H9 (cell line): ENCODE measurements at regions not wholly inside any gene's neighbourhood (a gene's known extent, or its start where the extent isn't known, plus 50 kb on each side); places are given as distances from the start of the nearest gene placed in this dataset.
"Not testable (repeated sequence)": the region's sequence is repeated elsewhere in the genome, so short reads cannot be mapped to it uniquely, and the experiment has no call there.

ENCODE experiments used
- DNase-seq: peaks from one replicate; pipeline ENCODE4 v3.0.0-alpha.2; 2017
- H2AFZ ChIP-seq: one replicate; pipeline ENCODE4 v1.6.1; 2013; ENCODE audit warnings: mild to moderate bottlenecking, low read length, control low read depth, moderate library complexity
- H2AK5ac ChIP-seq: 2 replicates; pipeline ENCODE4 v1.6.1; 2013; ENCODE audit warnings: low read length, control low read depth, mixed read lengths; ENCODE audit not compliant: insufficient read length
- H2BK120ac ChIP-seq: one replicate; pipeline ENCODE4 v1.6.1; 2013; ENCODE audit warnings: low read depth, mild to moderate bottlenecking, low read length, control low read depth, inconsistent platforms; ENCODE audit not compliant: poor library complexity, severe bottlenecking
- H2BK12ac ChIP-seq: 2 replicates; pipeline ENCODE4 v1.6.1; 2013; ENCODE audit warnings: low read length, control low read depth, mixed read lengths, low read depth; ENCODE audit not compliant: insufficient read length
- H2BK15ac ChIP-seq: 2 replicates; pipeline ENCODE4 v1.6.1; 2013; ENCODE audit warnings: low read depth, low read length, control low read depth
- H2BK20ac ChIP-seq: one replicate; pipeline ENCODE4 v1.6.1; 2013; ENCODE audit warnings: low read depth, mild to moderate bottlenecking, low read length, control low read depth, inconsistent platforms; ENCODE audit not compliant: poor library complexity, severe bottlenecking
- H2BK5ac ChIP-seq: 2 replicates; pipeline ENCODE4 v1.6.1; 2013; ENCODE audit warnings: low read length, control low read depth, mixed read lengths; ENCODE audit not compliant: insufficient read length
- H3K14ac ChIP-seq: 2 replicates; pipeline ENCODE4 v1.6.1; 2013; ENCODE audit warnings: low read length, control low read depth; ENCODE audit not compliant: insufficient read depth
- H3K18ac ChIP-seq: 2 replicates; pipeline ENCODE4 v1.6.1; 2013; ENCODE audit warnings: low read depth, mild to moderate bottlenecking, mixed read lengths, low read length, control low read depth; ENCODE audit not compliant: insufficient read length
- H3K23ac ChIP-seq: 2 replicates; pipeline ENCODE4 v1.6.1; 2013; ENCODE audit warnings: low read length, control low read depth, mixed read lengths, low read depth; ENCODE audit not compliant: insufficient read length
- H3K23me2 ChIP-seq: 2 replicates; pipeline ENCODE4 v1.6.1; 2013; ENCODE audit warnings: low read depth, mild to moderate bottlenecking, mixed read lengths, low read length, control low read depth; ENCODE audit not compliant: insufficient read length, poor library complexity, severe bottlenecking
- H3K27ac ChIP-seq: 2 replicates; pipeline ENCODE4 v1.5.1; 2013; ENCODE audit warnings: low read length, control low read depth, mixed read lengths, low read depth; ENCODE audit not compliant: insufficient read length
- H3K27me3 ChIP-seq: 2 replicates; pipeline ENCODE4 v1.6.1; 2013; ENCODE audit warnings: low read length, control low read depth, inconsistent platforms; ENCODE audit not compliant: insufficient read depth
- H3K4ac ChIP-seq: 2 replicates; pipeline ENCODE4 v1.6.1; 2013; ENCODE audit warnings: low read depth, mild to moderate bottlenecking, control low read depth, inconsistent platforms, low read length, moderate library complexity
- H3K4me1 ChIP-seq: 2 replicates; pipeline ENCODE4 v1.6.1; 2013; ENCODE audit warnings: low read length, control low read depth, inconsistent platforms; ENCODE audit not compliant: insufficient read depth
- H3K4me2 ChIP-seq: 2 replicates; pipeline ENCODE4 v1.6.1; 2013; ENCODE audit warnings: low read length, control low read depth, mixed read lengths; ENCODE audit not compliant: insufficient read length, insufficient read depth
- H3K56ac ChIP-seq: 2 replicates; pipeline ENCODE4 v1.6.1; 2013; ENCODE audit warnings: low read depth, mild to moderate bottlenecking, mixed read lengths, low read length, control low read depth; ENCODE audit not compliant: insufficient read length
- H3K79me1 ChIP-seq: 2 replicates; pipeline ENCODE4 v1.6.1; 2013; ENCODE audit warnings: low read depth, mild to moderate bottlenecking, moderate library complexity, low read length, control low read depth, inconsistent platforms; ENCODE audit not compliant: insufficient read depth, poor library complexity, severe bottlenecking
- H3K79me2 ChIP-seq: 2 replicates; pipeline ENCODE4 v1.6.1; 2013; ENCODE audit warnings: low read length, control low read depth, inconsistent platforms; ENCODE audit not compliant: insufficient read depth
- H3K9ac ChIP-seq: 2 replicates; pipeline ENCODE4 v1.6.1; 2013; ENCODE audit warnings: low read length, control low read depth, mixed read lengths; ENCODE audit not compliant: insufficient read length; ENCODE audit errors: extremely low read depth
- H3K9me3 ChIP-seq: one replicate; pipeline ENCODE4 v1.6.1; 2013; ENCODE audit warnings: low read depth, low read length, inconsistent platforms; ENCODE audit not compliant: control insufficient read depth
- H3T11ph ChIP-seq: one replicate; pipeline ENCODE4 v1.6.1; 2013; ENCODE audit warnings: mild to moderate bottlenecking, low read length, control low read depth, inconsistent platforms
- H4K20me1 ChIP-seq: one replicate; pipeline ENCODE4 v1.6.1; 2013; ENCODE audit not compliant: control insufficient read depth, insufficient read length, insufficient read depth
- H4K5ac ChIP-seq: 2 replicates; pipeline ENCODE4 v1.6.1; 2013; ENCODE audit warnings: low read depth, mild to moderate bottlenecking, mixed read lengths, low read length, control low read depth; ENCODE audit not compliant: insufficient read length
- H4K8ac ChIP-seq: replicated peaks from 2 replicates; pipeline ENCODE4 v1.6.1; 2013; ENCODE audit warnings: low read length, control low read depth, mixed read lengths, low read depth; ENCODE audit not compliant: insufficient read length
- H4K91ac ChIP-seq: 2 replicates; pipeline ENCODE4 v1.6.1; 2013; ENCODE audit warnings: low read depth, mild to moderate bottlenecking, moderate library complexity, mixed read lengths, low read length, control low read depth; ENCODE audit not compliant: insufficient read length
- H3K27ac Mint-ChIP-seq, 3 experiments: 2 replicates in 2 of 3; 3 replicates in 1 of 3; pipeline ENCODE4 v1.8.0; 2020 to 2021; ENCODE audit warnings: mixed read lengths in 3 of 3, mild to moderate bottlenecking in 1 of 3, moderate library complexity in 1 of 3
- H3K27me3 Mint-ChIP-seq: 2 replicates; pipeline ENCODE4 v1.8.0; 2021; ENCODE audit warnings: low read depth, mild to moderate bottlenecking, moderate library complexity, mixed read lengths
- H3K36me3 Mint-ChIP-seq, 3 experiments: 2 replicates in 2 of 3; 3 replicates in 1 of 3; pipeline ENCODE4 v1.8.0; 2020 to 2021; ENCODE audit warnings: low read depth in 3 of 3, mixed read lengths in 3 of 3; ENCODE audit not compliant: insufficient read depth in 1 of 3
- H3K4me1 Mint-ChIP-seq, 2 experiments: 2 replicates each; pipeline ENCODE4 v1.8.0; 2020; ENCODE audit warnings: mixed read lengths in 2 of 2
- H3K4me3 Mint-ChIP-seq, 2 experiments: 2 replicates in 1 of 2; 3 replicates in 1 of 2; pipeline ENCODE4 v1.8.0; 2020 to 2021; ENCODE audit warnings: mild to moderate bottlenecking in 2 of 2, mixed read lengths in 2 of 2, moderate library complexity in 1 of 2
- H3K9me3 Mint-ChIP-seq, 2 experiments: 2 replicates in 1 of 2; 3 replicates in 1 of 2; pipeline ENCODE4 v1.8.0; 2020; ENCODE audit warnings: mild to moderate bottlenecking in 2 of 2, mixed read lengths in 2 of 2, moderate library complexity in 1 of 2
- WGBS: extraction: QIAGEN DNeasy Blood & Tissue Kit; methylation state at CpG from one replicate; pipeline ENCODE4 v1.1.7; 2013; ENCODE audit warnings: missing lambda C conversion rate, low lambda C conversion rate, mixed read lengths; ENCODE audit not compliant: insufficient read length; ENCODE audit errors: extremely low coverage; 5-methylcytosine and 5-hydroxymethylcytosine counted together
- TF ChIP-seq, protein P1 (sequence below): fragments of 200-600 bp; sonication (generic); conservative IDR thresholded peaks from 3 replicates; pipeline ENCODE4 v1.8.0; 2021; ENCODE audit warnings: antibody characterized with exemption, mild to moderate bottlenecking

DNA sequence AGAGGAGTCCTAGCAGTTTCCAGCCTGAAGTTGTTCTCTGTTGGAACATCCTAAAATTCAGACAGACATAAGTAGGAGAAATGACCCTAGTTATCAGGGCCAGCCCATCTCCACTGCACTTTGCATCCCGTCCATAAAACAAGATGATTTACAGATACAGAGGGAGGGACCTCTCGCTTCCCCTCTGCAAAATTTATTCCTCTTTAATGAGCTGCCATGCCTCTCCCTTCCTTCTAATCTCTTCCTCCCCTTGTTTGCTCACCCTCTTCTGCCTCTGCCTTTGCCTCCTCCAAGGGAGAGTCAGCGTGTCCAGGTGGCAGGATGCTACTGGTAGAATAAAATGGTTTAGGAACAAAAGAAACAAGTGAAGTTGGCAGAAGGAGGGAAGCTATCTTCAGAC lies 351.3 kb downstream of the SOX9 start:
- H4K5ac ChIP-seq: no peak overlapping the region
- H4K91ac ChIP-seq: no peak overlapping the region
- no peak overlapping the region for H2BK15ac ChIP-seq
- H3K56ac ChIP-seq: no peak overlapping the region
- H3K14ac ChIP-seq: no peak overlapping the region
- H2BK120ac ChIP-seq: no peak overlapping the region
- no peaks in the 10 kb centered on the region for H3K27me3 ChIP-seq
- H3K4me2 ChIP-seq: no peak overlapping the region
- no peak overlapping the region for H3K4ac ChIP-seq
- H3K9ac ChIP-seq: no peak overlapping the region
- H4K20me1 ChIP-seq: no peaks in the 10 kb centered on the region
- no peak overlapping the region for H2AK5ac ChIP-seq
- no peaks in the 10 kb centered on the region for H3K79me1 ChIP-seq
- H3K23ac ChIP-seq: no peak overlapping the region
- no peak overlapping the region for H2BK5ac ChIP-seq
- H3K9me3 ChIP-seq: no peaks in the 10 kb centered on the region
- Mint-ChIP-seq H3K4me1 (peaks cover 35 to 39% of the 10 kb centered on the region in 2 experiments), H3K27me3 (no peaks in the 10 kb centered on the region), H3K27ac (no peak overlapping the region), H3K36me3 (no peaks in the 10 kb centered on the region), H3K9me3 (peaks cover 0 to 2% of the 10 kb centered on the region in 2 experiments; a peak in 1 of 5 replicates), H3K4me3 (no peak overlapping the region)
- no peak for DNase-seq
- H4K8ac ChIP-seq: no peak overlapping the region
- no peak overlapping the region for H2BK12ac ChIP-seq
- H3K27ac ChIP-seq: no peak overlapping the region
- WGBS: no CpG with 5 or more reads among the region's 3 CpGs
- H3K4me1 ChIP-seq: peaks cover 17% of the 10 kb centered on the region
- no peak overlapping the region for H3T11ph ChIP-seq
- no peak overlapping the region for H3K18ac ChIP-seq
- H3K79me2 ChIP-seq: no peaks in the 10 kb centered on the region
- TF ChIP-seq, protein P1, sequence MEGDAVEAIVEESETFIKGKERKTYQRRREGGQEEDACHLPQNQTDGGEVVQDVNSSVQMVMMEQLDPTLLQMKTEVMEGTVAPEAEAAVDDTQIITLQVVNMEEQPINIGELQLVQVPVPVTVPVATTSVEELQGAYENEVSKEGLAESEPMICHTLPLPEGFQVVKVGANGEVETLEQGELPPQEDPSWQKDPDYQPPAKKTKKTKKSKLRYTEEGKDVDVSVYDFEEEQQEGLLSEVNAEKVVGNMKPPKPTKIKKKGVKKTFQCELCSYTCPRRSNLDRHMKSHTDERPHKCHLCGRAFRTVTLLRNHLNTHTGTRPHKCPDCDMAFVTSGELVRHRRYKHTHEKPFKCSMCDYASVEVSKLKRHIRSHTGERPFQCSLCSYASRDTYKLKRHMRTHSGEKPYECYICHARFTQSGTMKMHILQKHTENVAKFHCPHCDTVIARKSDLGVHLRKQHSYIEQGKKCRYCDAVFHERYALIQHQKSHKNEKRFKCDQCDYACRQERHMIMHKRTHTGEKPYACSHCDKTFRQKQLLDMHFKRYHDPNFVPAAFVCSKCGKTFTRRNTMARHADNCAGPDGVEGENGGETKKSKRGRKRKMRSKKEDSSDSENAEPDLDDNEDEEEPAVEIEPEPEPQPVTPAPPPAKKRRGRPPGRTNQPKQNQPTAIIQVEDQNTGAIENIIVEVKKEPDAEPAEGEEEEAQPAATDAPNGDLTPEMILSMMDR: no peak
- no peak overlapping the region for H2BK20ac ChIP-seq
- H3K23me2 ChIP-seq: no peaks in the 10 kb centered on the region
- no peak overlapping the region for H2AFZ ChIP-seq

DNA sequence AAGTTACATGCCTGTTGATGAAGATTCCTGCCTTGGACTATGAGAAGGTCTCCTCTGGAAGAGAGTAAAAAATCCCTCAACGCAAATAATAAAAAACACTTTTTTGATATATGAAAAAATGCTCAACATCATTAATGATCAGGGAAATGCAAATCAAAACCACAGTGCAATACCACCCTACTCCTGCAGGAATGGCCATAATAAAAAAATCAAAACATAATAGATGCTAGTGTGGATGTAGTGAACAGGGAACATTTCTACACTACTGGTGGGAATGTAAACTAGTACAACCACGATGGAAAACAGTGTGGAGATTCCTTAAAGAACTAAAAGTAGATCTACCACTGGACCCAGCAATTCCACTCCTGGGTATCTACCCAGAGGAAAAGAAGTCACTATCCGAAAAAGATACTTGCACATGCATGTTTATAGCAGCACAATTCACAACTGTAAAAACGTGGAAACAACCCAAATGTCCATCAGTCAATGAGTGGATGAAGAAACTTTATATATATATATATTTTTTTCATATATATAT lies 352.1 kb downstream of the SOX9 start:
- H3K79me1 ChIP-seq, H2AFZ ChIP-seq, H3K27me3 Mint-ChIP-seq, H2AK5ac ChIP-seq, H3K4me2 ChIP-seq, H4K20me1 ChIP-seq, H3K27me3 ChIP-seq, H3K23me2 ChIP-seq, H3K9ac ChIP-seq, H3K4me3 Mint-ChIP-seq, H4K8ac ChIP-seq, H3K56ac ChIP-seq, H3K27ac ChIP-seq, H2BK20ac ChIP-seq, DNase-seq, H2BK12ac ChIP-seq, H3K36me3 Mint-ChIP-seq, H3K14ac ChIP-seq, H4K5ac ChIP-seq, H3K79me2 ChIP-seq, H3K4ac ChIP-seq, H3K18ac ChIP-seq, H2BK5ac ChIP-seq, H3K9me3 Mint-ChIP-seq, H3K9me3 ChIP-seq, H2BK120ac ChIP-seq, H3T11ph ChIP-seq, H3K23ac ChIP-seq, H2BK15ac ChIP-seq, H4K91ac ChIP-seq, H3K27ac Mint-ChIP-seq: not testable (repeated sequence)
- no CpG with 5 or more reads among the region's 4 CpGs for WGBS
- H3K4me1 ChIP-seq: peaks cover 23% of the 10 kb centered on the region
- H3K4me1 Mint-ChIP-seq: peaks cover 43 to 47% of the 10 kb centered on the region in 2 experiments
